ENCODE measurements at regions not wholly inside any gene's neighbourhood (a gene's known extent, or its start where the extent isn't known, plus 50 kb on each side); places are given as distances from the start of the nearest gene placed in this dataset.
"Not testable (repeated sequence)": the region's sequence is repeated elsewhere in the genome, so short reads cannot be mapped to it uniquely, and the experiment has no call there.

DNA sequence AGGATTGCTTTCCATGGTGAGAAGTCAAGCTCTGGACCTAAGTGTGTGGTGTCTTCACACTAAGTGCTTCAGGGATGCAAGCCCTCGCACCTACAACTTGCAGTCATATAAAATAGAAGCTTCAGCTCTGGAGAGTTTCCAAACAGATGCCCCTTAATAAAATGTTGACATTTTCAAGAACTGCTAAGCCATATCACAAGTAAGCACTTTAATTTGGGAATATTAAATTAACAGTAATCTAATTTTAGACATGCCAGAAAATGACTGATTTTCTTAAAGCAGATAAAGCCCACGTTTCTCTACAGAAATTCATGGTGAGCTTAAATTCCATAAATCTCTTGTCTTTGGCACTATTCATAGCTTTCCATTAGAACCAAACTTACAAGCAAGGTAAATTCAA, 600.1 kb upstream of the FLRT2 start:
- Histone ChIP-seq H3K79me2 (ENCODE audit: insufficient read depth) (no peaks in the 10 kb centered on the region), H3K36me3 (ENCODE audit: low read depth) (no peaks in the 10 kb centered on the region), H4K20me1 (ENCODE audit: insufficient read depth) (no peaks in the 10 kb centered on the region), H2AFZ (no peak overlapping the region), H3K9me3 (ENCODE audit: low read depth) (no peaks in the 10 kb centered on the region), H3K4me3 (no peak overlapping the region), H3K9ac (no peak overlapping the region), H3K9me2 (ENCODE audit: insufficient read depth) (no peaks in the 10 kb centered on the region), H3K27ac (no peak overlapping the region), H3K27me3 (replicated peaks; ENCODE audit: insufficient read depth) (no peaks in the 10 kb centered on the region), H3F3A (ENCODE audit: insufficient read depth) (no peaks in the 10 kb centered on the region), H3K4me1 (ENCODE audit: insufficient read depth) (no peaks in the 10 kb centered on the region), H3K4me2 (ENCODE audit: unreplicated experiment) (no peak overlapping the region)
- in situ Hi-C loops (cut with MboI), result no loop called here
- 40% methylated on average over 2 of the region's 2 CpGs for WGBS, 2 experiments (ENCODE audit: low coverage in 1 of 2, low lambda C conversion rate in 2 of 2, missing lambda C conversion rate in 2 of 2)
- TF ChIP-seq EZH2phosphoT487 (IDR thresholded peaks at IDR 0.05; ENCODE audit: insufficient read depth, low read depth) (no peak), EZH2 (IDR thresholded peaks at IDR 0.05; ENCODE audit: insufficient read depth, poor library complexity, severe bottlenecking) (no peak)
- no peak for DNase-seq

GRCh38 chr14:84937016-84937415, 592.9 kb upstream of the FLRT2 start:
- Histone ChIP-seq H2AFZ (no peak overlapping the region), H3K4me3 (no peak overlapping the region), H3K27me3 (replicated peaks; ENCODE audit: insufficient read depth) (no peaks in the 10 kb centered on the region), H3K4me2 (ENCODE audit: unreplicated experiment) (no peak overlapping the region), H3K36me3 (ENCODE audit: low read depth) (no peaks in the 10 kb centered on the region), H3K9ac (no peak overlapping the region), H3K9me3 (ENCODE audit: low read depth) (no peaks in the 10 kb centered on the region), H3F3A (ENCODE audit: insufficient read depth) (no peaks in the 10 kb centered on the region), H3K79me2 (ENCODE audit: insufficient read depth) (no peaks in the 10 kb centered on the region), H4K20me1 (ENCODE audit: insufficient read depth) (no peaks in the 10 kb centered on the region), H3K4me1 (ENCODE audit: insufficient read depth) (no peaks in the 10 kb centered on the region), H3K9me2 (ENCODE audit: insufficient read depth) (no peaks in the 10 kb centered on the region), H3K27ac (no peak overlapping the region)
- no peak for DNase-seq
- WGBS, 2 experiments (ENCODE audit: low coverage in 1 of 2, low lambda C conversion rate in 2 of 2, missing lambda C conversion rate in 2 of 2), result 2 to 6% methylated on average over 2 of the region's 2 CpGs
- in situ Hi-C loops (cut with MboI), result no loop called here
- TF ChIP-seq EZH2 (IDR thresholded peaks at IDR 0.05; ENCODE audit: insufficient read depth, poor library complexity, severe bottlenecking) (no peak), EZH2phosphoT487 (IDR thresholded peaks at IDR 0.05; ENCODE audit: insufficient read depth, low read depth) (no peak)

GRCh38 chr14:84937449-84937848, 592.5 kb upstream of the FLRT2 start:
- Histone ChIP-seq H3K4me2 (ENCODE audit: unreplicated experiment) (no peak overlapping the region), H3K79me2 (ENCODE audit: insufficient read depth) (no peaks in the 10 kb centered on the region), H3K4me3 (no peak overlapping the region), H3K36me3 (ENCODE audit: low read depth) (no peaks in the 10 kb centered on the region), H3K27ac (no peak overlapping the region), H3K4me1 (ENCODE audit: insufficient read depth) (no peaks in the 10 kb centered on the region), H3K9me3 (ENCODE audit: low read depth) (no peaks in the 10 kb centered on the region), H3K9me2 (ENCODE audit: insufficient read depth) (no peaks in the 10 kb centered on the region), H2AFZ (no peak overlapping the region), H3F3A (ENCODE audit: insufficient read depth) (no peaks in the 10 kb centered on the region), H4K20me1 (ENCODE audit: insufficient read depth) (no peaks in the 10 kb centered on the region), H3K27me3 (replicated peaks; ENCODE audit: insufficient read depth) (no peaks in the 10 kb centered on the region), H3K9ac (no peak overlapping the region)
- DNase-seq, result no peak
- WGBS, 2 experiments (ENCODE audit: low coverage in 1 of 2, low lambda C conversion rate in 2 of 2, missing lambda C conversion rate in 2 of 2), result 63 to 66% methylated on average over 2 of the region's 2 CpGs
- in situ Hi-C loops (cut with MboI), result no loop called here
- TF ChIP-seq EZH2phosphoT487 (IDR thresholded peaks at IDR 0.05; ENCODE audit: insufficient read depth, low read depth), result no peak
- TF ChIP-seq EZH2 (IDR thresholded peaks at IDR 0.05; ENCODE audit: insufficient read depth, poor library complexity, severe bottlenecking), result no peak

- H3K9me2 ChIP-seq (ENCODE audit: insufficient read depth); H3F3A ChIP-seq (ENCODE audit: insufficient read depth); H4K20me1 ChIP-seq (ENCODE audit: insufficient read depth); DNase-seq; H3K9ac ChIP-seq; in situ Hi-C loops (cut with MboI); H3K36me3 ChIP-seq (ENCODE audit: low read depth); H3K4me1 ChIP-seq (ENCODE audit: insufficient read depth); H3K79me2 ChIP-seq (ENCODE audit: insufficient read depth); H3K27me3 ChIP-seq (replicated peaks; ENCODE audit: insufficient read depth); H3K4me2 ChIP-seq (ENCODE audit: unreplicated experiment); H3K4me3 ChIP-seq; H3K9me3 ChIP-seq (ENCODE audit: low read depth); H2AFZ ChIP-seq; H3K27ac ChIP-seq: not testable (repeated sequence)
- 65 to 72% methylated on average over 6 of the region's 6 CpGs for WGBS, 2 experiments (ENCODE audit: low coverage in 1 of 2, low lambda C conversion rate in 2 of 2, missing lambda C conversion rate in 2 of 2)
These were observed 585.0 kb upstream of the FLRT2 start for GRCh38 chr14:84944901-84945300.

- no peaks in the 10 kb centered on the region for H3F3A ChIP-seq (ENCODE audit: insufficient read depth)
- H3K9me2 ChIP-seq (ENCODE audit: insufficient read depth), result no peaks in the 10 kb centered on the region
- WGBS, 2 experiments (ENCODE audit: low coverage in 1 of 2, low lambda C conversion rate in 2 of 2, missing lambda C conversion rate in 2 of 2), result 56 to 58% methylated on average over 7 of the region's 7 CpGs
- H3K27me3 ChIP-seq (replicated peaks; ENCODE audit: insufficient read depth), result no peaks in the 10 kb centered on the region
- in situ Hi-C loops (cut with MboI), result no loop called here
- no peaks in the 10 kb centered on the region for H3K36me3 ChIP-seq (ENCODE audit: low read depth)
- no peaks in the 10 kb centered on the region for H4K20me1 ChIP-seq (ENCODE audit: insufficient read depth)
- TF ChIP-seq EZH2 (IDR thresholded peaks at IDR 0.05; ENCODE audit: insufficient read depth, poor library complexity, severe bottlenecking) (no peak), EZH2phosphoT487 (IDR thresholded peaks at IDR 0.05; ENCODE audit: insufficient read depth, low read depth) (no peak)
- H3K9me3 ChIP-seq (ENCODE audit: low read depth), result no peaks in the 10 kb centered on the region
- no peak overlapping the region for H2AFZ ChIP-seq
- H3K27ac ChIP-seq, result no peak overlapping the region
- no peak overlapping the region for H3K4me2 ChIP-seq (ENCODE audit: unreplicated experiment)
- H3K4me1 ChIP-seq (ENCODE audit: insufficient read depth), result no peaks in the 10 kb centered on the region
- H3K9ac ChIP-seq, result no peak overlapping the region
- no peaks in the 10 kb centered on the region for H3K79me2 ChIP-seq (ENCODE audit: insufficient read depth)
- H3K4me3 ChIP-seq, result no peak overlapping the region
- no peak for DNase-seq
These were observed 570.0 kb upstream of the FLRT2 start for GRCh38 chr14:84959851-84960520.
